ENCODE measurements at regions not wholly inside any gene's neighbourhood (a gene's known extent, or its start where the extent isn't known, plus 50 kb on each side); places are given as distances from the start of the nearest gene placed in this dataset.

DNA sequence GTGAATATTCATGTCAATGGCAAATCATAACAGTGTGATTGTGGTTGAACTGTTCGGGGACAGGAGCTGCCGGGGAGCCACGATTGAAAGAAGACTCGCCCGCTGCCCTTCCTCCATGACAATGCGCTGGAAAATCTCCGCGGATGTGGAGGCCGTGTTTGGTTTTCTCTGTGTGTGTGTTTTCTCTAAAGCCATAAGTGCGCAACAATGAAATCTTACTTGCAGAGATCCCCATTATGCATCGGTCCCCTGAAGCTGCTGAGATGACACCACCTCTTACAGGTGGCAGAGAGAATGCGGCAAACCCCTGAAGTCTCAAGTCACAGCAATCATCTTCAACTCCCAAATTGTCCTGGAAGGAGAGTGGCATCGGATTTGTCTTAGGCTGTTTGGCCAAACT lies 442.3 kb upstream of the MKI67 start:
- TF ChIP-seq, protein P1, sequence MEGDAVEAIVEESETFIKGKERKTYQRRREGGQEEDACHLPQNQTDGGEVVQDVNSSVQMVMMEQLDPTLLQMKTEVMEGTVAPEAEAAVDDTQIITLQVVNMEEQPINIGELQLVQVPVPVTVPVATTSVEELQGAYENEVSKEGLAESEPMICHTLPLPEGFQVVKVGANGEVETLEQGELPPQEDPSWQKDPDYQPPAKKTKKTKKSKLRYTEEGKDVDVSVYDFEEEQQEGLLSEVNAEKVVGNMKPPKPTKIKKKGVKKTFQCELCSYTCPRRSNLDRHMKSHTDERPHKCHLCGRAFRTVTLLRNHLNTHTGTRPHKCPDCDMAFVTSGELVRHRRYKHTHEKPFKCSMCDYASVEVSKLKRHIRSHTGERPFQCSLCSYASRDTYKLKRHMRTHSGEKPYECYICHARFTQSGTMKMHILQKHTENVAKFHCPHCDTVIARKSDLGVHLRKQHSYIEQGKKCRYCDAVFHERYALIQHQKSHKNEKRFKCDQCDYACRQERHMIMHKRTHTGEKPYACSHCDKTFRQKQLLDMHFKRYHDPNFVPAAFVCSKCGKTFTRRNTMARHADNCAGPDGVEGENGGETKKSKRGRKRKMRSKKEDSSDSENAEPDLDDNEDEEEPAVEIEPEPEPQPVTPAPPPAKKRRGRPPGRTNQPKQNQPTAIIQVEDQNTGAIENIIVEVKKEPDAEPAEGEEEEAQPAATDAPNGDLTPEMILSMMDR (IDR thresholded peaks at IDR 0.05) = no peak
- TF ChIP-seq POLR2A (IDR thresholded peaks at IDR 0.05) = no peak
